HG03442 (cell line): ENCODE measurements at regions not wholly inside any gene's neighbourhood (a gene's known extent, or its start where the extent isn't known, plus 50 kb on each side); places are given as distances from the start of the nearest gene placed in this dataset.

Experiments used
- ATAC-seq: cut with Tn5 transposase; IDR thresholded peaks from one replicate; pipeline ENCODE4 v1.9.1; 2021; ENCODE audit warnings: mild to moderate bottlenecking, moderate library complexity; ENCODE audit not compliant: unreplicated experiment

GRCh38 chr18:38116716-38117115 lies 551.1 kb upstream of the CELF4 start:
- no peak for ATAC-seq

DNA sequence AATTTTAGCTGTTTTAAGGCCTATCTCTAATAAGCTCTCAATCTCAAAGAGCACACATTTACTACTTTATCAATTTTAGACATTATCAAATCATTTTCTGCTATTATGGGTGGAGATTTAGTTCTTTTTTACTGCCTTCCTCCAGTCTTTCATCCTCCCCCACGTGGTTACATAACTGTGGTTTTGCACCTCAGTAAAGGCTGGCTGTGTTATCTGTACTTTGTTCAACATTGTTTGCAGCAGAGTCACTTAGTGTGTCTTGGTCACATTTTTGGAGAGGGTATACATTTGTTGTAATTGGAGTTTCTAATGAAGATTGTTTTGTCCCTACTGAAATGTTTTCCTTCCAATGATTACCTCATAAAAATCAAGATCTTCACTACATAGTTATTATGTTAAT lies 549.6 kb upstream of the CELF4 start:
- no peak for ATAC-seq

DNA sequence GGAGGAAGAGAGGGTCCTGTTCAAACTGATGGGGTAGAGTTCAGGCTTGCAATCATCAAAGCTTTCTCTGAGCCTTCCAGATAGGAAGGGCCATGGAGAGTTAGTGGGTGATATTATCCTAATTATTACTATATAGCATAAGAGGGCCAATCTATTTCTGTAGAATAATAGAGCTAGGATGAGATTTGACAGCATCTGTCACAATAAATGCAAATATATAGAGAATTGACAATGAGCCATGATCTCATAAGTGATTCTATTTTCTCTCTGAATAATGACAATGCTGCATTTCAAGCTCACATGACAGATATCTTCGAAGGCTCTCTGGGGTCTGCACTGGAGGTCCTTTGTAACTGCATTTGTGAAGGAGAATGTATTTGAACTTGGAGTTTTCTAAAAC lies 521.9 kb upstream of the CELF4 start:
- no peak for ATAC-seq

GRCh38 chr18:38081516-38081915 lies 515.9 kb upstream of the CELF4 start:
- ATAC-seq, result no peak

DNA sequence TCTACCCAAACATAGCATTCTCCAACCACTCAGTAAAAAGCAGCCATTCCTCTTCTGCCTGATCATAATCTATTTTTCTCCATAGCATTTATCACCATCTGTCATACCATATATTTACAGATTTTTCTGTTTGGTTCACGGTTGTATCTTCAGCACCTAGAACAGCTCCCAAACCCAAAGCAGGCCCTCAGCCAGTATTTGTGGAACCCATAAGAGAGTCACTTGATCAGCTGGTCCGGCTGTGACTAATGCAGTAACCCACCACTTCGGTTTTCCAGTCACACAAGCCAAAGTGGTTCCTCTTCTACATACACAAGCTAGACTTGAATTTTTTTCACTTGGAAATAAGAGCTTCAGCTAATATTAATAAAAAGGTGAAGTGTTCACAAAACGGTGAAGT lies 511.6 kb upstream of the CELF4 start:
- no peak for ATAC-seq

DNA sequence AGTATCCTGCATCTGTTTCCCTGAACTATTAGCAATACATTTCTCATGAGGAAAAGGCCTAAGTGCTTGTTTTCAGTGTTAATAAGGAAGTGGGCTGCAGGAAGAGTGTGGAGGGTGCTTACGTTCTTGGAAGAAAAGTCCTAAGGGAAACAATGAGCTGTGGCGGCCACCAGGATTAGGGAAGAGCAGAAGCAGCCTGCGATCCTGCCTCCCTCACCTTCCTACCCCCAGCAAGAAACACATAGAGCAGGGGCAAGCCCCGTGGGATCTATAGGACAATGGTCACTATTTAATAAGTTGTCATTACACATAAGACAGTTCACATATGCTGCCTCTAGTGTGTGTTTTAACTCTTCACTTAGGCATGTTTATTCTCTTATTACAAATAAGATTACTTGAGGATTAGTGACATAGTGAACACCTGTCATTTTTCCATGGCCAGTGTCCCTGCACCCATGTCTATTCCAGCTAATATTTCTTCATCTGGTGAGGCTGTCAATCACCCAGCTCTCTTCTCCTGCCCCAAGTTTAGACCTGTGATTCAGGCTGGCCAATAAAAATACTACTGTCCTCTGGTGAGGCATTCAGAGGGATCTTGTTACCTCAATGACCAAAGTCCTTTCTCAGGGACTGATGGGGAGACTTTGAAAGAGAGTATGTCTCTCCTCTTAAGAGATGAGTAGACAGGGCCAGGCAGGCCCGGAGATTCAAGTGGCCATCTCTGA lies 510.9 kb upstream of the CELF4 start:
- no peak for ATAC-seq

GRCh38 chr18:38074298-38074876 lies 508.8 kb upstream of the CELF4 start:
- no peak for ATAC-seq

DNA sequence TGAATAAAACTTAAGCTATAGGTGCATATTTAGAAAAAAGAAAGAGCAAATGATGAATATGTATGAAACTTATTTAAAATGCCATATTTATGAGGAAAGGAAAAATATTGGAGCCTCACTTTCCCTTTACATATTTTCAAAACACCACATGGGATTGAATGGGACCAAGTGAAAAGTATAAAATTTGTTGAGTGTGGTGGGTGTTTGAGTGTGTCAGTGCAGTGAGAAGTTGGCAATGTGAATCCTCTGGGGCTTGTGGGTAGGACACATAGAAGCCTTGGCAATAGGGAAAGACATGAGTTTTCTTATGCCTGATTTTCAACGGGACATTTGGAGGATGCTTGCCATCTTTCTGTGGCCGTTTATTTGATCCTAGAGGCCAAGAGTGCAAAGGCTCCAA lies 502.2 kb upstream of the CELF4 start:
- no peak for ATAC-seq

DNA sequence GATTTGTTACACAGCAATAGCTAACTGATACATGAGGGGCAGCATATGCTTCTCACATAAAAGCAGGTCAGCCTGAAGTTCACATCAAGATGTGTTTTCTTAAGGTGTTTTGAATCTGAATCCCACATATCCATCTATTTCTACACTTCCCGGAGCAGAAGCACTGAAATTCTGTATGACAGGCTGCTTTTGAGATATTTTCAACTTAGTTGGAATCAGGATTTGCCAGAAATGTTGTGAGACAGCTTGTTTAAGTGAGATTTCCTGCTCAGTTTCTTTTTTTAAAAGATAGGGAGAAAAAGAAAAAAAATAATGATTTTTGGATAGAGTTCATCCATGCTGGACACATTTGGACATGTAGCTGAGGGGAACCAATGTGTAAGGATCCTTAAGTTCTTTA lies 501.5 kb upstream of the CELF4 start:
- no peak for ATAC-seq

DNA sequence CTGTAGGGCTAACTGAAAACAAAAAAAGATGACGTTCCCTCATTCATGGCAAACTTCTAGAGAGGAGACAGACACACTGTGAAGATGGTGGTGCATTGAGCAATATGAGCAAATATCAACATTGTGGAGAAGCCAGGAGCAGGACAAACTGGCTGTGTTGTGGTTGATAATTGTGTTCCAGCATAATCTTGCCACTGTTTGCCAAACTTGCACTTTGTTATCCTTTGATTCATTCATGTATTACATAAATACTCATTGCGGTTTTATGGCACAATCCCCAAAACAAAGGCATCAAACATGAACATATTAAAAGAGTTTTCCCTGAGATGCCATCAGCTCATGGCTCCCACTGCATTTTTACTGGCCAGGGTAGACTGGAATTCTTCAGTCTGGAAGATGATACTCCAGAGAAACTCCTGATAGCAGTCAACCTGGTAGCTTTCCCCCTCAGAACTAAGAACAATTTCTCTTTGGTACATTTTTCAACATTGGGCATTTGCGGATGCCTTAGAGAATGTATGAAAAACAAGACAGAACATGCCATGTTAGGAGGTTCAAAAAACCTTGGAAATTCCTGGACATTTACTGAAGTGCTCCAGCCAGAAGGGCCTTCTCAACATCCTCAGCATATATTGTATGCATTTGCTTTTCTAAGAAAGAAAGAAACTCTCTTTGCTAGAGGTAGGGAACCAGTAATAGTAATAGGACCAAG lies 487.4 kb upstream of the CELF4 start:
- ATAC-seq, result no peak

DNA sequence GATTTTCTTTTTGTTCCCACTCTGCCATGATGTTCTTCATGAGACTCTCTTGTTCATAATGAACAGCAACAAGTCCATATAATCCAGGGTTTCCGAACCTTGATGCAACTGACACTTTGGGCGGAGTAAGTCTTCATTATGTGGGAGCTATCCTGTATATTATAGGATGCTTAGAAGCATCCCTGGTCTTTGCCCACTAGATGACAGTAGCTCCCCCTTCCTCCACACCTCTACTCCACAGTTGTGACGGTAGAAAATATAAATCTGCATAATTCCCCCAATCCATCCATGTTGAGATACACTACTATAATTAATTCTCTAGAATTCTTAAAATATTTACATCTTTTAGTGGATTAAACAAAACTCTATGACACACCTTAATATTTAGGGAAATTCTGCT lies 482.2 kb upstream of the CELF4 start:
- no peak for ATAC-seq

DNA sequence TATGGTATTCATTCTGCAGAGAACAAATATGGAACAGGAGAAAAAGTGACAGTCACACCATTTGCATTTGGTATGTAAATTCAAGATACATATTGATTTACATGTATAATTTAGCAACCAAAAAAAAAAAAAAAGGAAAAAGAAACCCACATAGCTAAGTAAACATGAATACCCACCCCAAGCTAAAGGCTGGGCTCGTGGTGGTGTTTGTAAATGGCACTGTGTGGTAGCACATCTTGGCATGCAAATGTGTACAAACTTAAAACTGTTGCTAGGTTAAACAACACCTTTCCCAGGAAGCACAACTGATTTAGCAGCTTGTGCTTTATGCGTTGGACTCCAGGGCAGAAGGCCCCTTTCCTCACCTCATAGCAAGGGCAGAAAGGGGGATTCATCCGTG lies 481.1 kb upstream of the CELF4 start:
- no peak for ATAC-seq

DNA sequence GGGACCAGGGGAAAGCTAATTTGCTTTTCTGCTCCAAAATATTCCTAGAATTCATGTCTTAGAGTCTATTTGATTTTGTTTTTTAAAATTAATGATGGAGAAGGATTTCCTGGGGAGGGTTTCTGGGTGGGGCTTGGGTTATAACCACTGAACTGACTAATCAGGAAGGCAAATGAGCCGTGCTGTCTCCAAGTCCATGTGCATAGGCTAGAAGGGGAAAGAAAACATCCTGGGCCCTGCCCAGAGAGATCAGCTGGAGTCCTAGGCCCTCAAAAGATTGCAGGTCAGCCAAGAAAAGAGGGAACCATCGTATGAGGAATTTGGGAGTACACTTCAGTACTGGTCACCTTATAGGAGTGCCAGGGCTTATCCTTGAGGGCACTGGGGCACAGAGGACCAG lies 480.2 kb upstream of the CELF4 start:
- no peak for ATAC-seq

DNA sequence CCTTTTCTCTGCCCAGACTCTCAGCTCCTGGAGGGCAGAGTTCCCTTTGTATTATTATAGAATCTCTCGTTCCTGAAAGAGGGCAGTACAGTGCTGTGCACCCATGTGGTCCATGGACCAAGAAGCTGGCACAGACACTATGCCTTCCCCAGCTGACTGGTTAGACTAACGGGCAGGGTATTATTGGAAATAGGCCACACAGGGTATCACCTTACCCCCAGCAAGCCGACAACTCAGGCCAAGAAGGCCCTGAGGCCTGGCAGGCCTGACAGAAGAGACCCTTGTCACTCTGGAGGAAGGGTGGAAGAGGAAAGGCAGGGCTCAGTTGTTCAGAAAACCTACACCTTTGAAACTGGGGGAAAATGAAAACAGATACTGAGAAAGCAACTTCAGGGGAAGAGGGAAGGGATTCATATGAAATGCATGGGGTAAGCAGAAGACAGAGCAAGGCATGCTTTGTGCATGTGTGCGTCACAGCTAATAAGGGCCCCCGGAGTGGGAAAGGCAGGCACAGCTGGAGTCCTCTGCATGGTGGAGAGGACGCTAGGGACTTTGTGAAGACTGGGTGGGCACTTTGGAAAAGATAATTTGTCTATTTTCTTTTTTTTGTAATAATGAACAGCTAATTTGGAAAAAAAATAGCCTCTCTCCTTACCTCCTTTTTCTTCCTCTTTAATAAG lies 476.8 kb upstream of the CELF4 start:
- no peak for ATAC-seq

- no peak for ATAC-seq
These were observed 472.6 kb upstream of the CELF4 start for GRCh38 chr18:38038242-38038641.

DNA sequence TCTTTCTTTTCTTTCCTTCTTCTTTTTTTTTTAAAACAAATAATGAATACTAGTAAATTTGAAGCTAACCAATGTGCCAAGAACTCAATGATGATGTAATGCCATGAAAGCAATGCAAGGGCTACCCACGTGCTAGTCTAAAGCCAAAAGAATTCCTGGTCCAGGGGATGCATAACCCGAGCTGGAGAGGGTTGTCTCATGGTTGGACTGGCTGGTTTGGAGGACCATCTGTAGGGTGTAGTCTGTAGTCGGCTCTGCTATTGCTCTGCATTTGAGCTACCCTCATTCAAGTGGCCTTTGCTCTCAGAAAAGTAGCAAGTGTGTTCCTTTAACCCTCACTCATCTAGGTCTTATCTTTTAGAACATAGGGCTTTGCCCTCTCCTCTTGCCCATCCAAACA lies 469.6 kb upstream of the CELF4 start:
- ATAC-seq, result no peak

- ATAC-seq, result no peak
These were observed 467.7 kb upstream of the CELF4 start for GRCh38 chr18:38033282-38033681.

DNA sequence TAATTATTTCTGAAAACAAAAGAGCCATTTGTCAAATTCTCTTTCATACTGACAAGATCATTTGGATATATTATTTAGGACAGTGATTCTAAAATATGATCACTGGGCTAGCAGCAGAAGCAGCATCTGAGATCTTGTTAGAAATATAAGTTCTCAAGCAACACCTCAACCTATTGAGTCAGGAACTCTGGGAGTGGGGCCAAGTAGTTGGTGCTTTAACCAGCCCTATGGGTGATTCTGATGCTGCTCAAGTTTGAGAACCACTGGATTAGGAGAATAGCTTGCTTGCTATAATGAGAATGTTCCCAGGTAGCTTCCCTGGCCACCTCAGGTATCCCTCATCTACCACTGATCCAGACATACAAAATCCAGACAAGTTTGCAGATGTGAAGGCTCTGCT lies 466.9 kb upstream of the CELF4 start:
- no peak for ATAC-seq

GRCh38 chr18:38028946-38029345 lies 463.3 kb upstream of the CELF4 start:
- no peak for ATAC-seq

- no peak for ATAC-seq
These were observed 459.9 kb upstream of the CELF4 start for GRCh38 chr18:38025433-38026038.

DNA sequence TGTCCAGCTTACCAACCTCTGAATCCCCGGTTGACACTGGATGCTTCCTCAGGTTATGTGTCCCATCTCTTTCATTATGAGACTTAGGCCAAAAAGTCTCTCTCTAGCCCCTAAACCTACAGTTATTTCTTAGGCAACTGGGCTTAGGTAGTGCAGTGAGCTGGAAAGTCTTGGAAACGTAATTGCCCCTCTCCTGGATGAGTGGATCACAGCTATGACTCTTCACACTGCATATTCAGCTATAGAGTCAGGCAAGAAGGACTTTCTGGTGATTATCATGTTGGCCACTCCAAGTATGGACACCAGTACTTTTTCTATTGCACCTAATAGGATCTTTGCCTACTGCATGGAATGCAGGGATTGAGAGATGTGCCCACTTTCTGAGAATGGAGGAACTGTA lies 458.3 kb upstream of the CELF4 start:
- ATAC-seq, result no peak
